Hindlimb muscle (tissue), 1 donor: ENCODE measurements at regions not wholly inside any gene's neighbourhood (a gene's known extent, or its start where the extent isn't known, plus 50 kb on each side); places are given as distances from the start of the nearest gene placed in this dataset.
"Not testable (repeated sequence)": the region's sequence is repeated elsewhere in the genome, so short reads cannot be mapped to it uniquely, and the experiment has no call there.

Source experiments
- DNase-seq: peaks from one replicate; pipeline ENCODE4 v3.0.0-alpha.2; 2013

GRCh38 chrX:124719060-124719459 is 372.7 kb downstream of the SH2D1A start:
- DNase-seq, result no peak

GRCh38 chrX:124720532-124720931 is 374.2 kb downstream of the SH2D1A start:
- DNase-seq, result no peak

GRCh38 chrX:124725502-124725901 is 379.1 kb downstream of the SH2D1A start:
- DNase-seq, result no peak

- DNase-seq, result no peak
These were observed 379.9 kb downstream of the SH2D1A start for GRCh38 chrX:124726292-124726691.

GRCh38 chrX:124726881-124727280 is 380.5 kb downstream of the SH2D1A start:
- no peak for DNase-seq

- DNase-seq, result no peak
These were observed 390.3 kb downstream of the SH2D1A start for GRCh38 chrX:124736553-124737270.

- peak; percentile 13 for DNase-seq
These were observed 391.4 kb downstream of the SH2D1A start for GRCh38 chrX:124737771-124738170.

- DNase-seq, result no peak
These were observed 400.9 kb downstream of the SH2D1A start for GRCh38 chrX:124747295-124747694.

- DNase-seq, result no peak
These were observed 418.0 kb downstream of the SH2D1A start for GRCh38 chrX:124764354-124764753.

GRCh38 chrX:124769166-124769565 is 422.8 kb downstream of the SH2D1A start:
- DNase-seq, result no peak

- no peak for DNase-seq
These were observed 424.9 kb downstream of the SH2D1A start for GRCh38 chrX:124771292-124771691.

GRCh38 chrX:124788253-124788652 is 441.9 kb downstream of the SH2D1A start:
- DNase-seq, result not testable (repeated sequence)

- not testable (repeated sequence) for DNase-seq
These were observed 443.5 kb downstream of the SH2D1A start for GRCh38 chrX:124789874-124790273.

GRCh38 chrX:124791492-124792095 is 445.2 kb downstream of the SH2D1A start:
- no peak for DNase-seq

GRCh38 chrX:124796989-124797388 is 450.6 kb downstream of the SH2D1A start:
- no peak for DNase-seq

- DNase-seq, result no peak
These were observed 458.6 kb downstream of the SH2D1A start for GRCh38 chrX:124804962-124805361.

- no peak for DNase-seq
These were observed 459.1 kb downstream of the SH2D1A start for GRCh38 chrX:124805486-124805885.

- DNase-seq, result no peak
These were observed 467.7 kb downstream of the SH2D1A start for GRCh38 chrX:124814106-124814505.

GRCh38 chrX:124818033-124818432 is 471.7 kb downstream of the SH2D1A start:
- DNase-seq, result no peak

- no peak for DNase-seq
These were observed 472.4 kb downstream of the SH2D1A start for GRCh38 chrX:124818764-124819163.

GRCh38 chrX:124820738-124821137 is 474.4 kb downstream of the SH2D1A start:
- DNase-seq, result no peak

- no peak for DNase-seq
These were observed 481.0 kb downstream of the SH2D1A start for GRCh38 chrX:124827258-124827845.

GRCh38 chrX:124829930-124830329 is 483.6 kb downstream of the SH2D1A start:
- no peak for DNase-seq

GRCh38 chrX:124836786-124837185 is 482.9 kb upstream of the TEX13C start:
- no peak for DNase-seq
